KOPT-K1 (cell line): ENCODE measurements at regions not wholly inside any gene's neighbourhood (a gene's known extent, or its start where the extent isn't known, plus 50 kb on each side); places are given as distances from the start of the nearest gene placed in this dataset.
A peak's percentile ranks its signal among the peaks of the same experiment; 100 is the strongest.

Experiments used
- H3K27ac ChIP-seq: fragments of 200-600 bp; sonication (generic); 2 replicates; pipeline ENCODE4 v1.5.1; 2016; ENCODE audit warnings: antibody characterized with exemption, mild to moderate bottlenecking, low read depth, low read length; ENCODE audit not compliant: poor library complexity, severe bottlenecking
- H3K36me3 ChIP-seq: fragments of 200-600 bp; sonication (generic); 2 replicates; pipeline ENCODE4 v1.5.1; 2017; ENCODE audit warnings: antibody characterized with exemption, mild to moderate bottlenecking, low read length, moderate library complexity; ENCODE audit not compliant: insufficient read depth
- H3K9me3 ChIP-seq: fragments of 200-600 bp; sonication (generic); 2 replicates; pipeline ENCODE4 v1.5.1; 2017; ENCODE audit warnings: antibody characterized with exemption, low read length, mild to moderate bottlenecking; ENCODE audit not compliant: insufficient read depth, poor library complexity, severe bottlenecking

DNA sequence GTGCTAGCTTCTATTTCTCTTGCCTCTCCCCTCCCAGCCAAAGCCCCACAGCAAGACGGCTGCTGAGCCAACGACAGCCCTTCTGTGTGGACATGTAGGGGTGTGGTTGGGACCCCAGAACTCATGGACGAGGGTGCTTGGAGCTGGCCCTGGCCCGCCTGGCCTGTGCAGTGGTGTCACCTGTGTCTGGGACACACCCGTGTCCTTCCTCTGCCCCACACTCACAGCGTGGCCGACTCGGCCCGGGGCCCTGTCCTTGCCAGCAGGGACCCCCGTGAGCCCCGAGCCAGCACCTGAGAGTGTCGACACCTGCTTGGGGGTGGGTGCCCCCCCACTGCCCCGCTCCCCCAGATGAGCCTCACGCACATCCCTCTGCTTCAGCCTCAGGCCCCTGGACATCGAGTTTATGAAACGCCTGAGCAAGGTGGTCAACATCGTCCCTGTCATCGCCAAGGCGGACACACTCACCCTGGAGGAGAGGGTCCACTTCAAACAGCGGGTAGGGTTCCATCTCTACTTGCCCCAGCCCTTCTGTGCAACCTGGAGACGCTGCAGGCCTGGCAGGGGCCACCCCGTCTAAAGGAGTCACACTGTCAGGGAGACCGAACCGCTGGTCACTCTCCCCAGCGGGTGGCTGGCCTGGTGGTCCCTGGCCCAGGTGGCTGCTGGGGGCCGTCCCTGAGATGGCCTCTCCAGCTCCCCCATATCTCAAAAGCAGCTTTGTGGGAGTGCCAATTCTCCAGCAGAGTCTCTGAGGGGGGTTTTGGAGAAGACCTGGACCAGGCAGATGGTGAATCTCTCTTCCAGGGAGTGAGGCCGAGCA, 349.8 kb downstream of the SEC14L1 start:
- H3K9me3 ChIP-seq = no peaks in the 10 kb centered on the region
- H3K36me3 ChIP-seq = peaks cover 100% of the 10 kb centered on the region
- H3K27ac ChIP-seq = no peak overlapping the region

- Histone ChIP-seq H3K36me3 (peaks cover 100% of the 10 kb centered on the region), H3K27ac (no peak overlapping the region), H3K9me3 (no peaks in the 10 kb centered on the region)
Measured at GRCh38 chr17:77491921-77492445, 351.2 kb downstream of the SEC14L1 start.

DNA sequence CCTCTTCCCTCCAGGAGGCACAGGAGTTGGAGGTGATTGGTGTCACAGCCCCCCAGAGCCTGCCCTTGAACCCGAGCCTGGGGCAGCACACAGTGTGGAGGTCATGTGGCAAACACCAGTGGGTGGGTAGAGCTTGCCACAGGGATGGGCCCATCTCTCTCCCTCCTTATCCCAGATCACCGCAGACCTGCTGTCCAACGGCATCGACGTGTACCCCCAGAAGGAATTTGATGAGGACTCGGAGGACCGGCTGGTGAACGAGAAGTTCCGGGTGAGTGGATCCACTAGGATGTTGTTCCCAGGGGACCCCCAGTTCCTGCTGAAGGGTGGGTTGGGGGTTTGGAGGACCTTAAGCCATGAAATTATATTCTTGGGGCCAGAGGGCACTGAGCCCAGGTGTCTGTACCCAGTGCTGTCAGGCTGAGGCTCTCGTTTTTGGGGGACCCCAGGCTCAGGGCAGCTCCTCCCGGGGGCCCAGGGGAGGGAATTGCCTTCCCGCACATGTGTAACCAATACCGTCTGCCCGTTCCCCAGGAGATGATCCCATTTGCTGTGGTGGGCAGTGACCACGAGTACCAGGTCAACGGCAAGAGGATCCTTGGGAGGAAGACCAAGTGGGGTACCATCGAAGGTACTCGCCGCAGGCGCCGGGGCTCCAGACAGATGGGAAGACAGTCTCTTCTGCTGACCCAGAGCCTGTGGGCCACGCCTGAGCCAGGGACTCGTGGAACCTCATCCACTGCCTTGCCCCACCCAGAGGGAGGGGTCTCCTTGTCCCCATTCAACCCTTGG, 351.9 kb downstream of the SEC14L1 start:
- Histone ChIP-seq H3K36me3 (peaks cover 100% of the 10 kb centered on the region), H3K27ac (no peak overlapping the region), H3K9me3 (no peaks in the 10 kb centered on the region)

GRCh38 chr17:77493238-77493820, 352.6 kb downstream of the SEC14L1 start:
- Histone ChIP-seq H3K27ac (no peak overlapping the region), H3K9me3 (no peaks in the 10 kb centered on the region), H3K36me3 (peaks cover 100% of the 10 kb centered on the region)

- peaks cover 100% of the 10 kb centered on the region for H3K36me3 ChIP-seq
- H3K9me3 ChIP-seq = no peaks in the 10 kb centered on the region
- peak overlapping the region; percentile 11 for H3K27ac ChIP-seq
Measured at GRCh38 chr17:77493901-77494663, 353.3 kb downstream of the SEC14L1 start.

DNA sequence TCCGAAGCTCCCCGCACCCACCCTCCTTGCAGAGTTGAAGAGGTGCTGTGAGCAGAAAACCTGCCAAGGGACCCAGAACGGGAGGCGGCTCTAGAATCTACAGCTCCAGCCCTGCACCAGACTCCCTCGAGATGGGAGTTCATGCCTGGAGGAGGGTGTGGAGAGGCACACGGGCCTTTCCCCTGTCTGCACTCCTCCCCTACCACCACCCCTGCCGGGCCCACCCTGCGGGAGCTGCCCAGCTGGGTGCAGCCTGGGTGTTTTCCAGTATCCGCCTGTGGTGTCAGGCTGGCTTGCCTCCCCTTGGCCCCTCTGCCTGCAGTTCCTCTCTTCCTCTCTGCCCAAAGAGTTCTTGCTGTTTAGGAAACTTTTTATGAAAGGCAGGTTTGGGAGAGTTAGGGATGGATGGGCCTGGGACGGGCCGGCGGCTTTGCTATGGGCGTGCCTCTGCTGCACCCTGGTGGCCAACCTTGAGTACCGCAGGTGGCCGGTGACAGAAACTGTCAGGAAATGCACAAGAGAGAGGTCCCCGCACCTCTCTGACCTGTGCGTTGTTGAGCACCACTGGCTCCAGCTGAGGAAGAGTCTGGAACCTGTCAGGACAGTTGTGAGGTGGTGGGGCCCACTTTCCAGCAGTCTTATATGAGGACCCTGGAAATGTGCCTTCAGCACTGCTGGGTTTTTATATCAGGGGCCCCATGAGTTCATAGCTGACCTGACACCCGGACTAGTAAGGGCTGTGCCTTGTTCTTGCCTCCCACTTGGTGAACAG, 354.1 kb downstream of the SEC14L1 start:
- peaks cover 100% of the 10 kb centered on the region for H3K36me3 ChIP-seq
- peak overlapping the region; percentile 11 for H3K27ac ChIP-seq
- no peaks in the 10 kb centered on the region for H3K9me3 ChIP-seq

DNA sequence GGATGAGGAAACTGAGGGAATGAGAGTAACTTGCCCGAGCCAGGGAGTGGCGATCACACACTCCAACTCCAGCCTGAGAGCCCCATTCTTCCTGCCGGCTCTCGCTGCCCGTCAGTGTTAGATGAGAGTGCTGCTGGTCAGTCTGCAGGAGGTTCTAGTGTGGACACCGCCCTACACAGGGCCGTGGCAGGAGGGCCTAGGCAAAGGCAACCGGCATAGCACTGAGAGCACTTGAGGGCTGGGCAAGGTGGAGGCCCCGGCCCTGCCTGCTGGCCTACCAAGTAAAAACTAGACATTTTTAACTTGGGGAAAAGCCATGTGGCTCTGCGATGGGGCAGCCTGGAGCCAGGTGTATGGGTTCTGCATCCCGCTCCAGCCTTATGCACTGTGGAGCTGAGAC, 354.8 kb downstream of the SEC14L1 start:
- Histone ChIP-seq H3K36me3 (peaks cover 100% of the 10 kb centered on the region), H3K27ac (no peak overlapping the region), H3K9me3 (no peaks in the 10 kb centered on the region)

DNA sequence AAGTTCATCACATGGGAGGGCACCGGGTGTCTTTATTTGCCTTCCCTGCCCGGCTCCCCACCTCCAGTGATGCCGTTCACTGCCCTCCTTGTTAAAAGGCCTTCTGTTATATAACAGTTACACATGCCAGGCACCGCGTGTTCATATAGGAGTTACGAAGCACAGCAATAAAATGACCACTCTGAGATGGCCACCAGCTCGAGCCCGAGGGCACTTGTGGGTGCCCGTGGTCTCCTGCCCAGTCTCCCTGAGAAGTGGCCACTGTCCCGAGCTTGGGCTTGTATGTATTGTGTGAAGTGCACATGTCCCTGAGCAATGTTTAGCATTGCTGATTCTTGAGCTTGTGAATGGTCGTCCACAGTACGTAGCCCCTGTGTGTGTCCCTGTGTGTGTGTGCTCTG, 355.6 kb downstream of the SEC14L1 start:
- Histone ChIP-seq H3K36me3 (peaks cover 100% of the 10 kb centered on the region), H3K27ac (no peak overlapping the region)

DNA sequence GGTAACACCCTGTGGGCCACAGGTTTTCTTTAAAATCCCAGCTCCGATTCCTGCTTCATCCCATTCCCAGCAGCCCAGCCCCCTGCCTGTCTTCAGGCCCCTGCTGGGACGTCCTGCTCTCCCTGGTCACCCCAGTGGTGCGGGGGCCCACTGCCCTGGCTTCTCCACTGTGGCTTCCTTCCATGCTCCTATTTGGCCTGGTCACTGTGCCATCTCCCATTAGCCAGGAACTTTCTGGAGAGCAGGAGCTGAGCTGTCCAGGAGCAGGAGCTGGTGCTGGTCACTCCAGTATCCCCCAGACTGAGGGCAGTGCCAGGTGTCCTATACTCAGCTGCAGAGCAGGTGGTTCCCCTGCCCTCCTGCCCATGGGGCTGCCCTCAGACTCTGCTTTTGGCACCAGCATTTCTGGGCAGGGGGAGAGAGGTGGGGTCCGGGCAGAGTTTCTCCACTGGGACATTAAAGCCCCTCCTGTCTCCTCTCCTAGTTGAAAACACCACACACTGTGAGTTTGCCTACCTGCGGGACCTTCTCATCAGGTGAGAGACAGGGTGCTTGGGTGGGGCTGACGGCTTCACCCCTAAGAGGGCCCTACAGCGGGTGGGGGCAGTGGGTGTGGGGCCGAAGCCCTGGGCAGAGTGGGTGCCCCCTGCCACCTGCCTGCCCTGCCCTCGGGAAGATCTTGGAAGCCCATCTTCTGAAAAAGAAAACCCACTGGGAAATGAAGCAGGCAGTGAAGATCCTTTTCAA, 356.2 kb downstream of the SEC14L1 start:
- H3K9me3 ChIP-seq = no peaks in the 10 kb centered on the region
- peaks cover 100% of the 10 kb centered on the region for H3K36me3 ChIP-seq
- H3K27ac ChIP-seq = no peak overlapping the region

More for the DNA sequence above, 355.6 kb downstream of the SEC14L1 start:
- H3K9me3 ChIP-seq = no peaks in the 10 kb centered on the region

DNA sequence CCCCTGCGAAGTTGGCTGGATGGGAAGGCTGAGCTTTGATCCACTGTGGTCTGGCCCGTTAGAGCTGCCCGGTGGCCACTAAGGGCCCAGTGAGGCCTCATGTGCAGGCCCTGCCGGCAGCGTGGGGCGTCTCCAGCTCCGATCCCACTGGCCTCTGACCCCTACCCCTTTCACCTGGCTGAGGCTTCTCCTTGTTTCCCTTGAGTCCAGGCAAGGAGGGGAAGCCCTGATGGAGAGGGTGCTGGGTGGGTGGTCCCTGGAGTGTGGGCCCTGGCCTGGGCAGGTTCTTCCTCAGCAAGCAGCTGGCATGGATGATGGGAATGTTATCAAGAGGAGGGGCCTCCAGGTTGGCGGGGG, 356.8 kb downstream of the SEC14L1 start:
- Histone ChIP-seq H3K36me3 (peaks cover 100% of the 10 kb centered on the region), H3K27ac (no peak overlapping the region)

GRCh38 chr17:77498091-77498741, 357.4 kb downstream of the SEC14L1 start:
- Histone ChIP-seq H3K9me3 (no peaks in the 10 kb centered on the region), H3K27ac (no peak overlapping the region), H3K36me3 (peaks cover 97% of the 10 kb centered on the region)

More for the DNA sequence above, 356.8 kb downstream of the SEC14L1 start:
- H3K9me3 ChIP-seq = no peaks in the 10 kb centered on the region

DNA sequence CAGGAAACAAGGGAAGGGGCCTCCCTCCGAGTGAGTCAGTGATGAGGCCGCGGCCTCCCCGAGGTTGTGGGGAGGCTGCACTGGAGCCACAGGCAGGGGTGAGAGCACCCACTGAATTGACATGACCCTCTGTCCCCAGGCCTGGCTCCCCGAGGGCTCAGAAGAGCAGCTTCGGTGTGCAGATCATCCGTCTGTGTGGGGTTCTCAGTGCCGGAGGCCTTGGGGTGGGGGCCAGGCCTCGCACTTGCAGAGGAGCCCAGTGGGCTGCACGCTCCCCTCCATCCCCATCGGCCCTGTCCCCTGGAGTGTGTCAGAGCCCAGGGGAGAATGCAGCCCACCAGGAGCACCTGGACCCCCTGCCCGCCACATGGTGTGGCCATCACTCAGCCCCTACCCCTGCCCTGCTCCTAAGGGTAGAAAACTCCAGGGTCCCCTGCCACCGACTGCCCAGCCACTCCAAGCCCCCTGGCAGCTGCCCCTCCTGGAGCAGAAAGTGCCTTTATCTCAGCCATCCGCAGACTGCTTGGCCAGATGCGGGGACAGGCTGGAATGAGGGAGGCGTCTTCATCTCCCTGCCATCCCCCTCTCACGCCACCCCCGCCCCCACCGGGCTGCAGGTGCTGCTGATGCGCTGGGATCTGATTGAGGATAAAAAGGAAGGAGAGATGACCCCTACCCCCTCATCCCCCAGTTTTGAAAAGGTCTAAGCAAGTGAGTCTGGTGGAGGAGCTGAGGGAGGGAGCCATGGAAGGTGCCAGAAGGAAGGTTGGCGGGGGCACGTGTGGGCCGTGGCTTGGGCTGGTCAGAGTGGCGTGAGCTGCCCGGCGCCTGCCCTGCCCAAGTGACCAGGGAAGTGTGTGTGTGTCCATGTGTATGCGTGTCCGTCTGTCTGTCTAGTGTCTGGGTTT, 358.3 kb downstream of the SEC14L1 start:
- no peaks in the 10 kb centered on the region for H3K9me3 ChIP-seq
- H3K27ac ChIP-seq = no peak overlapping the region
- H3K36me3 ChIP-seq = peaks cover 89% of the 10 kb centered on the region
